T-cell (primary cell): ENCODE measurements at regions not wholly inside any gene's neighbourhood (a gene's known extent, or its start where the extent isn't known, plus 50 kb on each side); places are given as distances from the start of the nearest gene placed in this dataset.

Experiments used
- ATAC-seq, 4 experiments: fragments of 200-7000 bp in 3 of 4; fragments of 150-1000 bp in 1 of 4; cut with Tn5 transposase; replicated peaks in 1 of 4; 1 replicate in 3 of 4; 2 replicates in 1 of 4; pipeline ENCODE4 v1.10.0; 2021; ENCODE audit warnings: moderate library complexity in 3 of 4, mild to moderate bottlenecking in 2 of 4, moderate number of reproducible peaks in 1 of 4
- CTCF ChIA-PET, 2 donors: fragments of 300-600 bp; sonication (Branson Sonifier 250); formaldehyde crosslinking; loops; one replicate each; lab custom pipeline; 2022; ENCODE audit warnings: antibody characterized with exemption in 2 of 2; lab: Charles Lee
- POLR2A ChIA-PET, 2 donors: fragments of 300-600 bp; sonication (Branson Sonifier 250); formaldehyde crosslinking; loops; one replicate each; lab custom pipeline; 2022; ENCODE audit warnings: antibody characterized with exemption in 2 of 2; lab: Charles Lee
- DNase-seq, 35 experiments: peaks; one replicate each; pipeline versions ENCODE4 v3.0.0 to v3.0.0-alpha.2; 2013 to 2023
- H3K27ac ChIP-seq: one replicate; pipeline ENCODE4 v1.5.1; 2013; ENCODE audit warnings: low read length
- H3K27me3 ChIP-seq, 2 experiments: replicated peaks in 1 of 2; 1 replicate in 1 of 2; 2 replicates in 1 of 2; pipeline versions ENCODE4 v1.6.1 to v1.7.0; 2013; ENCODE audit warnings: low read length in 1 of 2, mixed read lengths in 1 of 2; ENCODE audit not compliant: control insufficient read depth in 2 of 2, insufficient read depth in 2 of 2; ENCODE audit errors: extremely low read depth in 1 of 2
- H3K36me3 ChIP-seq, 2 donors: 1 replicate in 1 of 2; 2 replicates in 1 of 2; pipeline versions ENCODE4 v1.6.1 to v1.7.0; 2013; ENCODE audit warnings: low read length in 1 of 2; ENCODE audit not compliant: control insufficient read depth in 2 of 2, insufficient read depth in 1 of 2; ENCODE audit errors: extremely low read depth in 1 of 2
- H3K4me1 ChIP-seq, 2 experiments: 1 replicate in 1 of 2; 2 replicates in 1 of 2; pipeline versions ENCODE4 v1.6.1 to v1.7.0; 2013; ENCODE audit warnings: low read length in 2 of 2, mixed read lengths in 1 of 2; ENCODE audit not compliant: insufficient read depth in 2 of 2, control insufficient read depth in 1 of 2; ENCODE audit errors: extremely low read depth in 1 of 2
- H3K4me3 ChIP-seq, 2 donors: 1 replicate in 1 of 2; 2 replicates in 1 of 2; pipeline versions ENCODE4 v1.5.1 to v1.7.0; 2013; ENCODE audit warnings: mild to moderate bottlenecking in 2 of 2, low read length in 1 of 2, moderate library complexity in 1 of 2; ENCODE audit not compliant: control insufficient read depth in 1 of 2; ENCODE audit errors: extremely low read depth in 1 of 2
- H3K9me3 ChIP-seq: 2 replicates; pipeline ENCODE4 v1.7.0; 2013
- H3K27ac Mint-ChIP-seq, 2 donors: one replicate each; pipeline ENCODE4 v1.8.0; 2020 to 2021; ENCODE audit warnings: mild to moderate bottlenecking in 2 of 2, mixed read lengths in 2 of 2
- H3K27me3 Mint-ChIP-seq, 2 donors: one replicate each; pipeline ENCODE4 v1.8.0; 2021 to 2022; ENCODE audit warnings: mixed read lengths in 2 of 2
- H3K36me3 Mint-ChIP-seq: one replicate; pipeline ENCODE4 v1.8.0; 2021; ENCODE audit warnings: mixed read lengths
- H3K4me1 Mint-ChIP-seq, 3 donors: one replicate each; pipeline ENCODE4 v1.8.0; 2020 to 2022; ENCODE audit warnings: mixed read lengths in 3 of 3, mild to moderate bottlenecking in 1 of 3
- H3K4me3 Mint-ChIP-seq, 3 donors: one replicate each; pipeline ENCODE4 v1.8.0; 2020 to 2022; ENCODE audit warnings: mild to moderate bottlenecking in 3 of 3, mixed read lengths in 3 of 3, moderate library complexity in 3 of 3
- H3K9me3 Mint-ChIP-seq, 3 donors: one replicate each; pipeline ENCODE4 v1.8.0; 2020 to 2022; ENCODE audit warnings: mixed read lengths in 3 of 3
- WGBS: methylation state at CpG from one replicate; pipeline ENCODE4 v1.1.5; 2013; ENCODE audit warnings: missing lambda C conversion rate; ENCODE audit not compliant: insufficient coverage; 5-methylcytosine and 5-hydroxymethylcytosine counted together

DNA sequence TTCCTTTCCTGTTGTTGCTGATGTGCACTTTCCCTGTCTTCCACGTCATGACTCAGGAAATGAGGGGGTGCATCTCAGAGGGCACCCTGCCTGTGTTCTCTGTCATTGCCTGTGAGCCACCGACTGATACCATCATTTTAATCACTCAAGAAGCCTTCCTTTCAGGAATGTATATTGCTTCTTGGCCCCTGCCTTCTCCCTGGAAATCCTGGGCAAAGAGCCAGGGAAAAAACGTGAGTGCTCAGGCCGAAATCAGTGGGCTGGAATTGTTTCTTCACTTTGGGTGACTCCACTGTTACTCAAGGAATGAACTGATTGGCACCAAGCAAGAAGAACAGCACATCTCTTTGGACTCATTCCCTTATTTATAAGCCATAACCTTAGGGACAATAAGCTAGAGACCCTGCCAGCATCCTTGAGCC is 126.1 kb downstream of the SNX18 start:
- Mint-ChIP-seq H3K36me3 (peaks cover 6% of the 10 kb centered on the region), H3K9me3 (peaks cover 0 to 8% (median 0%) of the 10 kb centered on the region in 3 donors), H3K4me3 (peak overlapping the region in 1 of 3 donors; percentile 12), H3K27ac (peak overlapping the region in 1 of 2 donors; percentile 95), H3K4me1 (peaks cover 62 to 67% (median 64%) of the 10 kb centered on the region in 3 donors), H3K27me3 (no peaks in the 10 kb centered on the region)
- Histone ChIP-seq H3K27ac (no peak overlapping the region), H3K9me3 (no peaks in the 10 kb centered on the region), H3K36me3 (no peaks in the 10 kb centered on the region), H3K27me3 (no peaks in the 10 kb centered on the region), H3K4me1 (peaks cover 38 to 49% of the 10 kb centered on the region in 2 experiments), H3K4me3 (no peak overlapping the region)
- ATAC-seq (no peak), DNase-seq (no peak)
- ChIA-PET POLR2A (no interaction called here), CTCF (no interaction called here)
- WGBS: 67% methylated on average over 3 of the region's 4 CpGs

DNA sequence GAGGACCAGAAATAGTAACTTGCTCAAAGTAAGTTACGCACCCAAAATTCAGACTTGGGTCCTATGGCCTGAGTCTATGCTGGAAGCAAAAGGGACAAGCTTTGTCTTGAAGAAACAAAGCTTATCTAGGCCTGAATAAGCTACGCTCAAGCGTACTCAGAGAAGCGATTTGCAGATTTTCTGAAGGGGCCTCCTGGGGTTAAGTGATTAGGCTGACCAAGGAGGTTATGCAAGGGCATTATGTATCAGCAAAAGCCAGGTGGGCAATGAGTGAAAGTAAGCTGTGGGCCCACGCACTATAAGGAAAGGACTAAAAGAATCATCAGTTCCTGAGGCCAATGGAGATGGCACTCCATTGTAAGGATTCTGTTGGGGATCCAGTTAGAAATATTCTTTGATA is 122.1 kb downstream of the SNX18 start:
- no peak overlapping the region for H3K27ac Mint-ChIP-seq
- POLR2A ChIA-PET: interaction anchor here in 1 of 2 donors (0.6 kb wide), 1 partner anchor 16 kb away, joined by 3 read pairs; no protein-coding TSS in a partner anchor
- 86% methylated on average over 5 of the region's 5 CpGs for WGBS

DNA sequence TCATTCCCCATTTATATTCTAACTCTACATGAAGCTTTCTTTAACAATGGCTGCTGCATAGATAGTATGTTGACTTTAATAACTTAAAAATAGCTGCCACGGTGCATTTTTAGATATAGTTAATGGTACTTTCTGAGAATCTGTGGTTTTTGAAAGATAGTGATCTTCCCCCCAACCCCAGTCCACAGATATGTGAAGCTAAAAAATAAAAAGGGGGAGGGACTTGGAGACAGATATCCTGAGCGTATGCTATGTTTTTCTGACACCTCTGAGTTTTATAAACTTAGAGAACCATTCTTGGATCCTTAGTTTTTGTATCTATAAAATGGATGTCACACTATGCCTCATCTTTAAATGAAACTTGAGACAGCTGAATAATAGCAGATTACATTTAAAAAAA is 120.5 kb downstream of the SNX18 start:
- Histone ChIP-seq H3K27ac (peak overlapping the region; percentile 1), H3K4me3 (no peak overlapping the region), H3K27me3 (no peaks in the 10 kb centered on the region), H3K36me3 (no peaks in the 10 kb centered on the region), H3K9me3 (no peaks in the 10 kb centered on the region), H3K4me1 (peaks cover 12 to 13% of the 10 kb centered on the region in 2 experiments)
- ChIA-PET POLR2A (interaction anchor here in 1 of 2 donors (0.6 kb wide), 1 partner anchor 8 kb away, joined by 5 read pairs; no protein-coding TSS in a partner anchor), CTCF (no interaction called here)
- Mint-ChIP-seq H3K36me3 (no peaks in the 10 kb centered on the region), H3K27ac (peak overlapping the region; percentile 29 to 66), H3K27me3 (no peaks in the 10 kb centered on the region), H3K4me1 (peaks cover 27 to 35% (median 33%) of the 10 kb centered on the region in 3 donors), H3K4me3 (peak overlapping the region in 1 of 3 donors; percentile 34), H3K9me3 (no peaks in the 10 kb centered on the region)
- ATAC-seq (peak; percentile 63 to 74 (median 67)), DNase-seq (peak in 1 of 35 experiments; percentile 45)
- no CpG with 5 or more reads among the region's 2 CpGs for WGBS

More for the DNA sequence above, 122.1 kb downstream of the SNX18 start:
- no peak overlapping the region for H3K27ac ChIP-seq
- ATAC-seq (no peak), DNase-seq (no peak)
- Mint-ChIP-seq H3K4me3 (no peak overlapping the region), H3K4me1 (peaks cover 41 to 48% (median 48%) of the 10 kb centered on the region in 3 donors), H3K36me3 (no peaks in the 10 kb centered on the region), H3K27me3 (no peaks in the 10 kb centered on the region), H3K9me3 (no peaks in the 10 kb centered on the region)
- H3K4me1 ChIP-seq: peaks cover 21 to 25% of the 10 kb centered on the region in 2 experiments
- H3K36me3 ChIP-seq: no peaks in the 10 kb centered on the region
- H3K27me3 ChIP-seq: no peaks in the 10 kb centered on the region
- H3K9me3 ChIP-seq: no peaks in the 10 kb centered on the region
- H3K4me3 ChIP-seq: no peak overlapping the region
- CTCF ChIA-PET: no interaction called here

- H3K9me3 Mint-ChIP-seq: no peaks in the 10 kb centered on the region
- DNase-seq: no peak
- ChIA-PET CTCF (interaction anchor here in 1 of 2 donors (0.6 kb wide), 1 partner anchor 237 kb away, joined by 3 read pairs; no protein-coding TSS in a partner anchor), POLR2A (interaction anchor here (0.6 to 0.7 kb wide), 3 partner anchors 14 to 389 kb away, joined by 3 read pairs; no protein-coding TSS in a partner anchor)
- Histone ChIP-seq H3K4me1 (peaks cover 12 to 13% of the 10 kb centered on the region in 2 experiments), H3K4me3 (no peak overlapping the region), H3K27ac (peak overlapping the region; percentile 1), H3K9me3 (no peaks in the 10 kb centered on the region), H3K36me3 (no peaks in the 10 kb centered on the region), H3K27me3 (no peaks in the 10 kb centered on the region)
- H3K27me3 Mint-ChIP-seq: no peaks in the 10 kb centered on the region
- ATAC-seq: no peak
- WGBS: 100% methylated on average over 2 of the region's 6 CpGs
- H3K36me3 Mint-ChIP-seq: no peaks in the 10 kb centered on the region
- peaks cover 24 to 31% (median 28%) of the 10 kb centered on the region in 3 donors for H3K4me1 Mint-ChIP-seq
- peak overlapping the region in 1 of 3 donors; percentile 34 for H3K4me3 Mint-ChIP-seq
- H3K27ac Mint-ChIP-seq: peak overlapping the region in 1 of 2 donors; percentile 43
Measured at GRCh38 chr5:54637654-54638053, 120.1 kb downstream of the SNX18 start.

DNA sequence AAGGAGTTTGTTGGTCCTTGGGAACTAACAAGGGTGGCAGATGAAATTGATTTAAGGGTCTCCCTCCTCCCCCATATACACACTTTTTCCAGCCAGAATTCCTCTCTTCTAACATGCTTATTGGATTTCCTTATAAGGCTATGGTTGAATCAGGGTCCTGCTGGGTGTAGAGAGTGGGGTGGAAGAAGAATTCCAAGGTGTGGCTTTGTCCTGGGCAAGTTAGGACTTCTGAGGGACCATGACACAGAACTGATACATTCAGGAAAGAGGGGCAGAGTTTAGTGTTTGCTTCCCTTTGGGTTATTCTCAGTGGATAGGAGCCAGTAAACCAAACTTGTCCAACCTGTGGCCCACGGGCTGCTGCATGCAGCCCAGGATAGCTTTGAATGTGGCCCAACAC is 116.5 kb downstream of the SNX18 start:
- Histone ChIP-seq H3K9me3 (no peaks in the 10 kb centered on the region), H3K4me1 (peaks cover 10 to 13% of the 10 kb centered on the region in 2 experiments), H3K4me3 (no peak overlapping the region), H3K27me3 (no peaks in the 10 kb centered on the region), H3K36me3 (no peaks in the 10 kb centered on the region), H3K27ac (no peak overlapping the region)
- no peak overlapping the region for H3K4me3 Mint-ChIP-seq
- no CpG with 5 or more reads among the region's 1 CpG for WGBS
- peaks cover 10% of the 10 kb centered on the region for H3K36me3 Mint-ChIP-seq
- peaks cover 0 to 10% (median 5%) of the 10 kb centered on the region in 3 donors for H3K9me3 Mint-ChIP-seq
- H3K27me3 Mint-ChIP-seq: no peaks in the 10 kb centered on the region
- DNase-seq (no peak), ATAC-seq (no peak)
- H3K4me1 Mint-ChIP-seq: peaks cover 15 to 29% (median 23%) of the 10 kb centered on the region in 3 donors
- POLR2A ChIA-PET: no interaction called here
- CTCF ChIA-PET: interaction anchor here (0.6 to 1.0 kb wide), 2 partner anchors 211 to 990 kb away, joined by 3 read pairs; no protein-coding TSS in a partner anchor
- no peak overlapping the region for H3K27ac Mint-ChIP-seq

GRCh38 chr5:54632131-54632701 is 114.7 kb downstream of the SNX18 start:
- ChIA-PET POLR2A (no interaction called here), CTCF (interaction anchor here in 1 of 2 donors (0.6 kb wide), 1 partner anchor 207 kb away, joined by 4 read pairs; no protein-coding TSS in a partner anchor)
- Mint-ChIP-seq H3K27me3 (no peaks in the 10 kb centered on the region), H3K4me1 (peaks cover 0 to 15% (median 10%) of the 10 kb centered on the region in 3 donors), H3K9me3 (peaks cover 3 to 10% (median 5%) of the 10 kb centered on the region in 3 donors), H3K36me3 (peaks cover 10% of the 10 kb centered on the region), H3K4me3 (no peak overlapping the region), H3K27ac (no peak overlapping the region)
- WGBS: 93% methylated on average over 2 of the region's 6 CpGs
- ATAC-seq: no peak
- no peak overlapping the region for H3K27ac ChIP-seq
- H3K9me3 ChIP-seq: no peaks in the 10 kb centered on the region
- H3K4me1 ChIP-seq: no peaks in the 10 kb centered on the region
- H3K4me3 ChIP-seq: no peak overlapping the region
- H3K27me3 ChIP-seq: no peaks in the 10 kb centered on the region
- no peak for DNase-seq
- H3K36me3 ChIP-seq: no peaks in the 10 kb centered on the region
